Heart left ventricle (tissue), 13 donors: ENCODE measurements at regions not wholly inside any gene's neighbourhood (a gene's known extent, or its start where the extent isn't known, plus 50 kb on each side); places are given as distances from the start of the nearest gene placed in this dataset.

Experiments
- POLR2A ChIP-seq, 2 donors: fragments of 450-650 bp; IDR thresholded peaks; one replicate each; pipeline ENCODE4 v1.6.1; 2017; ENCODE audit warnings: antibody characterized with exemption in 2 of 2, mild to moderate bottlenecking in 2 of 2, moderate library complexity in 2 of 2
- TF ChIP-seq, protein P1 (sequence below), 12 donors: fragments of 200-600 bp; sonication (generic) in 4 of 12; IDR thresholded peaks; one replicate each; pipeline versions ENCODE4 v1.5.0 to v1.8.0; 2018 to 2022; ENCODE audit warnings: antibody characterized with exemption in 12 of 12, mild to moderate bottlenecking in 5 of 12
- donor health status: ischemic (EF 13 %, LVEDD 7.1; RV severe dilation, severe dysfunction).
- donor health status: DM: no; HTN: yes; CAD: no.
- donor health status: DM: no; HTN: no; CAD: no.
- donor health status: ischemic (EF 25% LVEDD 6.9; RV normal size, moderate dysfunction).
- donor health status: ischemic (EF 25% LVEDD 5.7; RV mildly dilated, moderate dysfunction).
- donor health status: ischemic (EF 35%, LVEDD 5.7; RV mildly dilated, moderate dysfunction).
- donor health status: nonischemic (EF 11% LVEDD 7.7; RV severe dilation, severe dysfunction).
- donor health status: DM: yes; HTN: yes; CAD: no.
- donor health status: PGD.
- donor health status: ischemic (EF 29% LVEDD 5.4; RV normal size, mild dysfunction).
- donor health status: nonischemic (EF 23%, LVEDD 6.1; RV moderate dilation, normal function).

DNA sequence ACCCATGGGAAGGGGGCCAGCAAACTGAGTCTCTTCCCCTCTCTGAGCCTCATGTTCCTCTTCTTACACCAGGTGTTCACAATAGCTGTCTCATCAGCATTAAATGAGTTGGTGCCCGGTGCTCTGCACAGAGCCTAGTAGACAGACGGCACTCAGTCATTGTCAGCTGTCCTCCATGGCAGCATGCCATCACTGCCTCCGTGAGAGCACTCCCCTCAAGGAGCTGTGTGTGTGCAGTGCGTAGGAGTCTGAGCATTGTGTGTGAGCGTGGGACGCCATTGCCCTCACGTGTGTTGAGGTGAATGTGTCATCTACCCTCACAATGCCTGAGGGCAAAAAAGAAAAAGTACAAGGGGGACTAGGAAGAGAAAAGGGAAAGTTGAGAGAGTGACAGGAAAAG lies 536.5 kb downstream of the CDK5RAP2 start:
- no peak for TF ChIP-seq POLR2A (IDR thresholded peaks at IDR 0.05)
- TF ChIP-seq, protein P1, sequence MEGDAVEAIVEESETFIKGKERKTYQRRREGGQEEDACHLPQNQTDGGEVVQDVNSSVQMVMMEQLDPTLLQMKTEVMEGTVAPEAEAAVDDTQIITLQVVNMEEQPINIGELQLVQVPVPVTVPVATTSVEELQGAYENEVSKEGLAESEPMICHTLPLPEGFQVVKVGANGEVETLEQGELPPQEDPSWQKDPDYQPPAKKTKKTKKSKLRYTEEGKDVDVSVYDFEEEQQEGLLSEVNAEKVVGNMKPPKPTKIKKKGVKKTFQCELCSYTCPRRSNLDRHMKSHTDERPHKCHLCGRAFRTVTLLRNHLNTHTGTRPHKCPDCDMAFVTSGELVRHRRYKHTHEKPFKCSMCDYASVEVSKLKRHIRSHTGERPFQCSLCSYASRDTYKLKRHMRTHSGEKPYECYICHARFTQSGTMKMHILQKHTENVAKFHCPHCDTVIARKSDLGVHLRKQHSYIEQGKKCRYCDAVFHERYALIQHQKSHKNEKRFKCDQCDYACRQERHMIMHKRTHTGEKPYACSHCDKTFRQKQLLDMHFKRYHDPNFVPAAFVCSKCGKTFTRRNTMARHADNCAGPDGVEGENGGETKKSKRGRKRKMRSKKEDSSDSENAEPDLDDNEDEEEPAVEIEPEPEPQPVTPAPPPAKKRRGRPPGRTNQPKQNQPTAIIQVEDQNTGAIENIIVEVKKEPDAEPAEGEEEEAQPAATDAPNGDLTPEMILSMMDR (IDR thresholded peaks at IDR 0.05): no peak
